Osteocyte (in vitro differentiated cells): ENCODE measurements at regions not wholly inside any gene's neighbourhood (a gene's known extent, or its start where the extent isn't known, plus 50 kb on each side); places are given as distances from the start of the nearest gene placed in this dataset.

Source experiments
- DNase-seq: peaks from one replicate; pipeline ENCODE4 v3.0.0; 2021; ENCODE audit warnings: mixed read lengths; ENCODE audit not compliant: unreplicated experiment; ENCODE audit errors: extremely low spot score
- H3K27ac Mint-ChIP-seq: one replicate; pipeline ENCODE4 v1.8.0; 2021; ENCODE audit warnings: mild to moderate bottlenecking, mixed read lengths; ENCODE audit not compliant: unreplicated experiment
- H3K27me3 Mint-ChIP-seq: one replicate; pipeline ENCODE4 v1.8.0; 2021; ENCODE audit warnings: mixed read lengths; ENCODE audit not compliant: unreplicated experiment
- H3K36me3 Mint-ChIP-seq: one replicate; pipeline ENCODE4 v1.8.0; 2021; ENCODE audit warnings: mixed read lengths; ENCODE audit not compliant: unreplicated experiment
- H3K4me1 Mint-ChIP-seq: one replicate; pipeline ENCODE4 v1.8.0; 2021; ENCODE audit warnings: mixed read lengths; ENCODE audit not compliant: unreplicated experiment
- H3K4me3 Mint-ChIP-seq: one replicate; pipeline ENCODE4 v1.8.0; 2021; ENCODE audit warnings: mild to moderate bottlenecking, moderate library complexity, mixed read lengths; ENCODE audit not compliant: unreplicated experiment
- H3K9me3 Mint-ChIP-seq: one replicate; pipeline ENCODE4 v1.8.0; 2021; ENCODE audit warnings: mixed read lengths; ENCODE audit not compliant: unreplicated experiment
- TF ChIP-seq, protein P1 (sequence below): fragments of 200-600 bp; sonication (generic); IDR thresholded peaks from 2 replicates; pipeline ENCODE4 v1.5.0; 2021; ENCODE audit warnings: antibody characterized with exemption, mild to moderate bottlenecking, moderate library complexity

DNA sequence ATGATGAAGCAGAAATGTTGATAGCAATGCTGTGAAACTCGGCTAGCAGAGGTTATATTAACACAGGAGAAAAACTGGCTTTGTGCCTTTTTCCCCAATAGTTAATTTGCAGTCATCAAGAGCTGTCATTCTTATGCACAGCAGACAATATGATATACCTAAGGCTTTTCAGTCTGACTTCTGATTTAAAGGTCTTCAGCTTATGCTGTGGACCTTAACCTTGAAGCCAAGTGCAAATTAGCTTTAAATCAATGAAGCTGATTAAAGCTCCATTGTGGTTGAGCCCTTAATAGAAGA lies 171.6 kb upstream of the ID4 start:
- TF ChIP-seq, protein P1, sequence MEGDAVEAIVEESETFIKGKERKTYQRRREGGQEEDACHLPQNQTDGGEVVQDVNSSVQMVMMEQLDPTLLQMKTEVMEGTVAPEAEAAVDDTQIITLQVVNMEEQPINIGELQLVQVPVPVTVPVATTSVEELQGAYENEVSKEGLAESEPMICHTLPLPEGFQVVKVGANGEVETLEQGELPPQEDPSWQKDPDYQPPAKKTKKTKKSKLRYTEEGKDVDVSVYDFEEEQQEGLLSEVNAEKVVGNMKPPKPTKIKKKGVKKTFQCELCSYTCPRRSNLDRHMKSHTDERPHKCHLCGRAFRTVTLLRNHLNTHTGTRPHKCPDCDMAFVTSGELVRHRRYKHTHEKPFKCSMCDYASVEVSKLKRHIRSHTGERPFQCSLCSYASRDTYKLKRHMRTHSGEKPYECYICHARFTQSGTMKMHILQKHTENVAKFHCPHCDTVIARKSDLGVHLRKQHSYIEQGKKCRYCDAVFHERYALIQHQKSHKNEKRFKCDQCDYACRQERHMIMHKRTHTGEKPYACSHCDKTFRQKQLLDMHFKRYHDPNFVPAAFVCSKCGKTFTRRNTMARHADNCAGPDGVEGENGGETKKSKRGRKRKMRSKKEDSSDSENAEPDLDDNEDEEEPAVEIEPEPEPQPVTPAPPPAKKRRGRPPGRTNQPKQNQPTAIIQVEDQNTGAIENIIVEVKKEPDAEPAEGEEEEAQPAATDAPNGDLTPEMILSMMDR = no peak
- H3K27me3 Mint-ChIP-seq = no peaks in the 10 kb centered on the region
- H3K4me3 Mint-ChIP-seq = no peak overlapping the region
- no peak overlapping the region for H3K27ac Mint-ChIP-seq
- no peaks in the 10 kb centered on the region for H3K9me3 Mint-ChIP-seq
- peaks cover 18% of the 10 kb centered on the region for H3K4me1 Mint-ChIP-seq
- DNase-seq = no peak
- no peaks in the 10 kb centered on the region for H3K36me3 Mint-ChIP-seq

DNA sequence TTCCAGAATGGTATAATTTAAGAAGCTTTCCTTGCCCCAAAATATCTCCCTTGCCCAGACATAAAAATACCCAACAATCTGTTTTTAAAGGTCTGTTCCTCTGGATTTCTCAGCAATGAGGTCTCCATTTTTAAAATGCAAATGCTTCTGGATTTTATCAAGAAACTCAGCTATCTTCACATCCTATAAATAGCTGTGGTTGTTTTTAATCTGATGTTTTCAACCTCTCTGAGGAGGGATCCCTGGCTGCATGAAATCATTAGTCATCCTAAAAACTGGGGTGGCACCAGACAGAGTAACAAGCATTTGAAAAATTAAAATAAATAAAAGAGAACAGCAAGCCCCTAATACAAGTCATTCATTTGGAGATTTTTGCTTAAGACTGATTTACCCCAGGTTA lies 168.5 kb upstream of the ID4 start:
- DNase-seq = no peak
- H3K27me3 Mint-ChIP-seq = no peaks in the 10 kb centered on the region
- H3K4me1 Mint-ChIP-seq = peaks cover 18% of the 10 kb centered on the region
- no peak overlapping the region for H3K4me3 Mint-ChIP-seq
- H3K9me3 Mint-ChIP-seq = no peaks in the 10 kb centered on the region
- no peaks in the 10 kb centered on the region for H3K36me3 Mint-ChIP-seq
- TF ChIP-seq, protein P1 = no peak
- H3K27ac Mint-ChIP-seq = peak overlapping the region; percentile 3

DNA sequence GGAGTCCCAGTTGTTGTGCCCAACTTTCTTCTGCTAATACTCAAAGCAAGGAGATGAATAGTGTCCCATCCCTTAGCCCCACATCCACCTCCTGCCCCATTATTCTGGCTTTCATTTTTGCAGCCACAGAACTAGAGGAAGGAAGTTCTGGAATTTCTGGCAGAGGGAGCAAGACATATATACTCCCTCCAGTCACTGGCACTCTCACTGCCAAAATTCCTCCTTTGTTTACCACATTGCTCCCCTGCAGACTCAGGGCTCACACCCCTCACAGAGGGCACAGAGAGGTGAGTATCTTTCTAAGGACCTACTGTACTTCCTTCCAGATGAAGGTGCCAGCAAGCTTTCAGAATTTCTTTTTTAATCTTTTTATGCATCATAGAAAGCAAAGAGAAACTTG lies 168.0 kb upstream of the ID4 start:
- peaks cover 18% of the 10 kb centered on the region for H3K4me1 Mint-ChIP-seq
- H3K36me3 Mint-ChIP-seq = no peaks in the 10 kb centered on the region
- H3K9me3 Mint-ChIP-seq = no peaks in the 10 kb centered on the region
- DNase-seq = no peak
- H3K27ac Mint-ChIP-seq = peak overlapping the region; percentile 3
- TF ChIP-seq, protein P1 = no peak
- H3K4me3 Mint-ChIP-seq = no peak overlapping the region
- H3K27me3 Mint-ChIP-seq = no peaks in the 10 kb centered on the region

DNA sequence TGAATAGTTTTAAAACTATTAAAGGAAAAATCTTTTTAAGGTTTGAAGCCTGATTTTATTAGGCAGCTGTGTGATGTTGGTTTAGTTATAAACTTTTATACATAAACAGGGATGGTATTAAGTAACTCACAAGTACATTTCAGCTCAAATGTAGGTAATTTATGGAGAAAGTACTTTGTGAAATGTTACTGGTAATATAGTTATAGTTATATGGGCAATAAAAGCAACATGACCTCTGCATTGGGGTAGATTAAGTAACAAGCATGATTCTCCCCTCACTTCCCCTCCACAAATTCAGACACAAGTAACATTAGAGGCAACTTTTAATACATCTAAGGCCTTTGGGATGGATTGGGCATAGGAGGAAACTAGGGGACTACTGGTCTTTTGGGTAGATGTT lies 154.3 kb upstream of the ID4 start:
- H3K36me3 Mint-ChIP-seq = no peaks in the 10 kb centered on the region
- peaks cover 3% of the 10 kb centered on the region for H3K4me1 Mint-ChIP-seq
- DNase-seq = no peak
- TF ChIP-seq, protein P1 = no peak
- H3K9me3 Mint-ChIP-seq = peaks cover 14% of the 10 kb centered on the region
- H3K27ac Mint-ChIP-seq = no peak overlapping the region
- H3K4me3 Mint-ChIP-seq = no peak overlapping the region
- no peaks in the 10 kb centered on the region for H3K27me3 Mint-ChIP-seq

DNA sequence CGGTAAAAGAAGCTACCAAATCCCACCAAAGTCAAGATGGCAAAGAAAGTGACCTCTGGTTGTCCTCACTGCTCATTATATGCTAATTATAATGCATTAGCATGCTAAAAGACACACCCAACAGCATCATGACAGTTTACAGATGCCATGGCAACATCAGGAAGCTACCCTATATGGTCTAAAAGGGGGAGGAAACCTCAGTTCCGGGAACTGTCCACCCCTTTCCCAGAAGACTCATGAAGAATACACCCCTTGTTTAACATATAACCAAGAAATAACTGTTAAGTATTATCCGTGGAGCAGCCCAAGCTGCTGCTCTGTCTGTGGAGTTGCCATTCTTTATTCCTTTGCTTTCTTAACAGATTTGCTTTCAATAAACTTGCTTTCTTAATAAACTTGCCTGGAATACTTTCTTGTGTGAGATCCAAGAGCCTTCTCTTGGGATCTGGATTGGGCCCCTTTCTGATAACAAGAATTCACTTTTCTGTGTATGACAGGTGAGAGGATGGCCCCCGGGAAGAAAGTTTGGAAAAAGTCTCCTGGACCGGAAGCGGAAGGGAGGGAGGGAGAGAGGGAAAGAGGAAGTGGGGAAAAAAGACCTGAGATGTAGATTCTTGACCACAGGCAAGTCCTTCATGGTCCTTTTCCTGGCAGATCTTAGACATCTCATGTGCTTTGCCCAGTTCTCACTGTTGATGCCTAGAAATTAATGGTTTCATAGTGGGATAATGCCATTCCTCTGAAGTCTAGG lies 146.7 kb upstream of the ID4 start:
- Mint-ChIP-seq H3K4me1 (peaks cover 18% of the 10 kb centered on the region), H3K9me3 (no peaks in the 10 kb centered on the region), H3K27me3 (peaks cover 3% of the 10 kb centered on the region), H3K27ac (no peak overlapping the region), H3K4me3 (peak overlapping the region; percentile 36), H3K36me3 (no peaks in the 10 kb centered on the region)
- TF ChIP-seq, protein P1 = no peak
- no peak for DNase-seq
